GM23338 (cell line): ENCODE measurements at regions not wholly inside any gene's neighbourhood (a gene's known extent, or its start where the extent isn't known, plus 50 kb on each side); places are given as distances from the start of the nearest gene placed in this dataset.
A peak's percentile ranks its signal among the peaks of the same experiment; 100 is the strongest.

Experiments used
- ATAC-seq: fragments of 200-7000 bp; cut with Tn5 transposase; 3 replicates; pipeline ENCODE4 v1.9.1; 2020
- DNase-seq: peaks from one replicate; pipeline ENCODE4 v3.0.0-alpha.2; 2015; ENCODE audit warnings: low spot score
- H2AFZ ChIP-seq: fragments of 200-600 bp; sonication (generic); 2 replicates; pipeline ENCODE4 v1.8.0; 2016; ENCODE audit warnings: antibody characterized with exemption, mild to moderate bottlenecking, moderate library complexity
- H3F3A ChIP-seq: fragments of 200-600 bp; sonication (generic); replicated peaks from 2 replicates; pipeline ENCODE4 v1.8.0; 2017; ENCODE audit warnings: antibody characterized with exemption, mixed run types, low read depth
- H3K27ac ChIP-seq: fragments of 200-600 bp; sonication (generic); 2 replicates; pipeline ENCODE4 v1.6.1; 2016; ENCODE audit warnings: low read depth
- H3K27me3 ChIP-seq: fragments of 200-600 bp; sonication (generic); 2 replicates; pipeline ENCODE4 v1.8.0; 2016; ENCODE audit warnings: mild to moderate bottlenecking, mixed run types, moderate library complexity; ENCODE audit not compliant: insufficient read depth
- H3K36me3 ChIP-seq: fragments of 200-600 bp; sonication (generic); 2 replicates; pipeline ENCODE4 v1.8.0; 2016; ENCODE audit warnings: mild to moderate bottlenecking; ENCODE audit not compliant: insufficient read depth
- H3K4me1 ChIP-seq: fragments of 200-600 bp; sonication (generic); 2 replicates; pipeline ENCODE4 v1.8.0; 2016; ENCODE audit warnings: mild to moderate bottlenecking, moderate library complexity; ENCODE audit not compliant: insufficient read depth
- H3K4me2 ChIP-seq: fragments of 200-600 bp; sonication (generic); 2 replicates; pipeline ENCODE4 v1.7.1; 2017; ENCODE audit warnings: mixed run types
- H3K4me3 ChIP-seq: fragments of 200-600 bp; sonication (generic); 2 replicates; pipeline ENCODE4 v1.6.1; 2016; ENCODE audit warnings: mixed run types
- H3K79me2 ChIP-seq: fragments of 200-600 bp; sonication (generic); replicated peaks from 2 replicates; pipeline ENCODE4 v1.8.0; 2017; ENCODE audit warnings: mild to moderate bottlenecking; ENCODE audit not compliant: insufficient read depth
- H3K9me2 ChIP-seq: fragments of 200-600 bp; sonication (generic); 2 replicates; pipeline ENCODE4 v1.8.0; 2017; ENCODE audit not compliant: insufficient read depth
- H4K20me1 ChIP-seq: fragments of 200-600 bp; sonication (generic); replicated peaks from 2 replicates; pipeline ENCODE4 v1.8.0; 2017; ENCODE audit warnings: mild to moderate bottlenecking; ENCODE audit not compliant: insufficient read depth
- H3K27ac Mint-ChIP-seq: 2 replicates; pipeline ENCODE4 v1.8.0; 2020; ENCODE audit warnings: inconsistent platforms, mild to moderate bottlenecking, moderate library complexity, mixed read lengths
- H3K27me3 Mint-ChIP-seq: 3 replicates; pipeline ENCODE4 v1.8.0; 2022; ENCODE audit warnings: low read depth, mild to moderate bottlenecking, moderate library complexity, mixed read lengths, inconsistent platforms; ENCODE audit not compliant: insufficient read depth, poor library complexity
- H3K36me3 Mint-ChIP-seq: 3 replicates; pipeline ENCODE4 v1.8.0; 2021; ENCODE audit warnings: low read depth, mild to moderate bottlenecking, inconsistent platforms, moderate library complexity, mixed read lengths
- H3K4me1 Mint-ChIP-seq: 3 replicates; pipeline ENCODE4 v1.8.0; 2020; ENCODE audit warnings: mild to moderate bottlenecking, inconsistent platforms, mixed read lengths
- H3K4me3 Mint-ChIP-seq: 3 replicates; pipeline ENCODE4 v1.8.0; 2021; ENCODE audit warnings: moderate library complexity, mild to moderate bottlenecking, inconsistent platforms, mixed read lengths
- H3K9me3 Mint-ChIP-seq: 3 replicates; pipeline ENCODE4 v1.8.0; 2020; ENCODE audit warnings: moderate library complexity, mild to moderate bottlenecking, inconsistent platforms, mixed read lengths
- CREB1 ChIP-seq: fragments of 250-450 bp; sonication (Bioruptor Pico); IDR thresholded peaks from 2 replicates; pipeline ENCODE4 v1.5.0; 2020; ENCODE audit warnings: low read depth, mild to moderate bottlenecking, moderate library complexity
- CTCF ChIP-seq, 2 experiments: fragments of 200-600 bp in 1 of 2; sonication (generic) in 1 of 2; conservative IDR thresholded peaks; 2 replicates each; pipeline versions ENCODE4 v1.5.1 to v1.6.1; 2016 to 2017; ENCODE audit warnings: antibody characterized with exemption in 2 of 2, low read depth in 2 of 2, mild to moderate bottlenecking in 2 of 2, moderate library complexity in 1 of 2
- NANOG ChIP-seq: IDR thresholded peaks from 2 replicates; pipeline ENCODE4 v1.6.1; 2016; ENCODE audit warnings: antibody characterized with exemption, borderline replicate concordance
- POLR2AphosphoS5 ChIP-seq: IDR thresholded peaks from 2 replicates; pipeline ENCODE4 v1.6.1; 2016; ENCODE audit warnings: antibody characterized with exemption, low read depth
- REST ChIP-seq: IDR thresholded peaks from one replicate; pipeline ENCODE4 v1.6.1; 2018; ENCODE audit warnings: antibody characterized with exemption; ENCODE audit not compliant: unreplicated experiment
- STAT1 ChIP-seq: IDR thresholded peaks from one replicate; pipeline ENCODE4 v1.6.1; 2016; ENCODE audit warnings: antibody characterized with exemption; ENCODE audit not compliant: unreplicated experiment
- ZNF114 ChIP-seq: fragments of 250-450 bp; sonication (Bioruptor Pico); IDR thresholded peaks from 2 replicates; pipeline ENCODE4 v1.5.0; 2020; ENCODE audit warnings: mild to moderate bottlenecking, moderate library complexity
- ZNF331 ChIP-seq: fragments of 250-450 bp; sonication (Bioruptor Pico); IDR thresholded peaks from 2 replicates; pipeline ENCODE4 v1.5.0; 2020; ENCODE audit warnings: low read depth, mild to moderate bottlenecking, moderate library complexity

GRCh38 chr13:72530471-72530870 lies 197.0 kb downstream of the MZT1 start:
- Mint-ChIP-seq H3K36me3 (peaks cover 2% of the 10 kb centered on the region; the same call in 1 of the 3 replicates), H3K27ac (no peak overlapping the region), H3K9me3 (no peaks in the 10 kb centered on the region; the same call in 2 of the 3 replicates), H3K4me1 (peaks cover 30% of the 10 kb centered on the region; the same call in 2 of the 3 replicates), H3K27me3 (peaks cover 3% of the 10 kb centered on the region), H3K4me3 (no peak overlapping the region)
- Histone ChIP-seq H3F3A (no peaks in the 10 kb centered on the region), H3K27ac (no peak overlapping the region), H3K9me2 (no peaks in the 10 kb centered on the region), H2AFZ (peak overlapping the region; percentile 61), H3K27me3 (no peaks in the 10 kb centered on the region), H4K20me1 (no peaks in the 10 kb centered on the region), H3K79me2 (no peaks in the 10 kb centered on the region), H3K4me1 (no peaks in the 10 kb centered on the region; the same call in 1 of the 2 replicates), H3K36me3 (no peaks in the 10 kb centered on the region), H3K4me2 (no peak overlapping the region), H3K4me3 (no peak overlapping the region)
- DNase-seq (no peak), ATAC-seq (no peak)
- no peak for TF ChIP-seq REST
- TF ChIP-seq ZNF114 (CRISPR knock-in tag): no peak
- no peak for TF ChIP-seq ZNF331 (CRISPR knock-in tag)
- TF ChIP-seq NANOG: no peak
- TF ChIP-seq CREB1: no peak
- no peak for TF ChIP-seq POLR2AphosphoS5

- Histone ChIP-seq H3F3A (no peaks in the 10 kb centered on the region), H3K27me3 (no peaks in the 10 kb centered on the region), H3K79me2 (no peaks in the 10 kb centered on the region), H3K4me1 (no peaks in the 10 kb centered on the region; the same call in 1 of the 2 replicates), H3K27ac (no peak overlapping the region), H3K4me2 (no peak overlapping the region), H2AFZ (no peak overlapping the region), H3K36me3 (no peaks in the 10 kb centered on the region), H3K9me2 (no peaks in the 10 kb centered on the region), H3K4me3 (no peak overlapping the region), H4K20me1 (no peaks in the 10 kb centered on the region)
- Mint-ChIP-seq H3K27me3 (peaks cover 3% of the 10 kb centered on the region), H3K9me3 (no peaks in the 10 kb centered on the region; the same call in 2 of the 3 replicates), H3K4me3 (no peak overlapping the region), H3K36me3 (peaks cover 2% of the 10 kb centered on the region; the same call in 1 of the 3 replicates), H3K4me1 (peaks cover 30% of the 10 kb centered on the region; the same call in 2 of the 3 replicates), H3K27ac (no peak overlapping the region)
- peak; percentile 45; the same call in 1 of the 2 replicates for TF ChIP-seq NANOG
- no peak for TF ChIP-seq STAT1
- TF ChIP-seq CTCF (conservative IDR thresholded peaks at IDR 0.05; ENCODE audit: low read depth in 2 of 2): no peak
- DNase-seq (no peak), ATAC-seq (peak; percentile 89)
Observed at GRCh38 chr13:72527333-72527732, 200.1 kb downstream of the MZT1 start.
